ENCODE measurements at regions not wholly inside any gene's neighbourhood (a gene's known extent, or its start where the extent isn't known, plus 50 kb on each side); places are given as distances from the start of the nearest gene placed in this dataset.
A peak's percentile ranks its signal among the peaks of the same experiment; 100 is the strongest.

- no peak for DNase-seq
These were observed 323.1 kb upstream of the GPR149 start for GRCh38 chr3:154753101-154753500.

DNA sequence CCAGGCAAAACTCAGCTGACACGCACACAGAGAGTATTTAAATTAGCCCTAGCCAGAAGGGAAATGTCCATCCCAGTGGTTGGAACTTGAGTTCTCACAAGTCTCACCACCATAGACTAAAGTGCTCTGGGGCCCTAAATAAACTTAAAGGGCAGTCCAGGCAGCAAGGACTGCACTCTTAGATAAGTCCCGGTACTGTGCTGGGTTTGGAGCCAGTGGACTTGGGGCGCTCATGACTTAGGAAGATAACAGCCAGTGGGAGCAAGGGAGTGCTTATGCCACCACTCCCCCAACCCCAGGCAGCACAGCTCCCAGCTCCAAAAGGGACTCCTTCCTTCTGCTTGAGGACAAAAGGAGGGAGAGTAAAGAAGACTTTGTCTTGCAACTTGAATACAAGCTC is 319.5 kb upstream of the GPR149 start:
- DNase-seq = no peak

DNA sequence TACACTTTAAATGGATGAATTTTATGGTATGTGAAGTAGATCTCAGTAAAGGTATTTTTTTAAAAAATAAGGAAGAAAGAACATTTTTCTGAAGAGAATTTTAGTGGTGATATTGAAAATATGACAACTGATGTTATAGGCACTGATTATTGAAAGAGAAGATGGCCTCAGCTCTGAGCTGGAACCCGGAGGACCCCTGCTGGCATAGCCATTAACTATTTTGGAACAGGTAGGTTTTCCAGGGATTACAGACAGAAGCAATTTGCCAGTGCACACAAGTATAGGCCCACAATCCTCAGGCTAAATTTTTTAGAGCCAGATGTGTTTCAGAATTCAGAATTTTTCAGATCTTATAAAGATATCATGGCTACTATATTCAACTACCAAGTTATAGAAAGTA is 315.9 kb upstream of the GPR149 start:
- DNase-seq = no peak

- no peak for DNase-seq
These were observed 315.1 kb upstream of the GPR149 start for GRCh38 chr3:154745122-154745521.

- DNase-seq = no peak
These were observed 313.4 kb upstream of the GPR149 start for GRCh38 chr3:154743418-154743817.

DNA sequence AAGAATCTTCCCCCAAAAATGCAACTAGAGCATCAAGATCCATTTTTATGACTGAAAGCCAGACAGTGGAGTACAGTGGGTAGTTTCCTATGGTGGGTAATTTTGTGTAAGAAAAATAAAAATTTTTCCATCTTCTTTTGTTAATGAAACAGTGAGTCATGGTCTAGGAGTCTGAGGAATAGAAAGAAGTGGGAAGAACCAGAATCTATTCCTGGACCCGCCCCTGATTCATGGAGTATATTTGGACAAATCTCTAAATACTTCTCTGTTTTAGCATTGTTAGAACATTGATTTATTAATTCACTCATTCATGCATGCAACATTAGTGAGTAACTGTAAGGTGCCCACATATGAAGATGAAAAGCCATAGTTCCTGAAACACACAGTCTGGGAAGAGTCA is 304.5 kb upstream of the GPR149 start:
- no peak for DNase-seq

DNA sequence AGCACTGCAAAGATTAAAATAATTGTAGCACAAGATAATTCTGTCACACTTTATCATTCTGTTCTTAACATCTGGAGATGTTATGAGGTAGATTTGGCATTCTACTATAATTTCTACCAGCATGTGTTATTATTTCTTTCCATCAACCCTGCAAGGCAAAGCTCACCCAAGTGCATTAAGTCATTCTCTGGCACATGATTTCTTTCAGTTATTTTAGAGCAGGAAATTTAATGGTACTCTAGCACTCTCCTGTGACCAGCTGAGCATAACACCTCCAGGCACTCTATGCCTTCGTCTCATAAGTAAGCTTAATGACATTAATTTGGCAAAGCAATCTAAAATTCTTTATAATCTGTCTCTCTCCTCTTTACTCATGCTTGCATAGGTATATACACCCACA is 300.2 kb upstream of the GPR149 start:
- DNase-seq = peak; percentile 91

- no peak for DNase-seq
These were observed 299.8 kb upstream of the GPR149 start for GRCh38 chr3:154729741-154730140.

GRCh38 chr3:154728285-154728684 is 298.3 kb upstream of the GPR149 start:
- no peak for DNase-seq

- DNase-seq = no peak
These were observed 290.9 kb upstream of the GPR149 start for GRCh38 chr3:154720921-154721320.

GRCh38 chr3:154718053-154718452 is 288.1 kb upstream of the GPR149 start:
- DNase-seq = no peak

DNA sequence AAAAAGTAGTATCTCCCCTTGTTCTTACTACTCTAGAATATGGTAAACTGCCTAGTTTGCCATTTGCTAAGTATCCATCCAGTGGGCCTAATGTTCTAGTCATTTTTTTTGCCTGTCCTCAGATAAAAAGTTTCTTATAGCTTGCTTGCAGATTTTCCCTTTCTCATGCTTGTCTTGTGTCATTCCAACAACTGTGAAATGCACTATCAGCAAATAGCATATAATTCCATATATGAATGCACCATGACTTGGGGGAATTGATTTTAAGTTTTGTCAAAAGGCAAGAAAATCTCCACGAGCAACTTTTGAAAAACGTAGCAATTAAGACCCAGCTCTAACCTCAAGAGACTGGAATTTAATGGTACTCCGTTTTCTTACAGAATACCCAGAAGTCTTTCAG is 286.2 kb upstream of the GPR149 start:
- no peak for DNase-seq

GRCh38 chr3:154708554-154708953 is 278.6 kb upstream of the GPR149 start:
- no peak for DNase-seq

GRCh38 chr3:154701055-154701454 is 271.1 kb upstream of the GPR149 start:
- DNase-seq = no peak

DNA sequence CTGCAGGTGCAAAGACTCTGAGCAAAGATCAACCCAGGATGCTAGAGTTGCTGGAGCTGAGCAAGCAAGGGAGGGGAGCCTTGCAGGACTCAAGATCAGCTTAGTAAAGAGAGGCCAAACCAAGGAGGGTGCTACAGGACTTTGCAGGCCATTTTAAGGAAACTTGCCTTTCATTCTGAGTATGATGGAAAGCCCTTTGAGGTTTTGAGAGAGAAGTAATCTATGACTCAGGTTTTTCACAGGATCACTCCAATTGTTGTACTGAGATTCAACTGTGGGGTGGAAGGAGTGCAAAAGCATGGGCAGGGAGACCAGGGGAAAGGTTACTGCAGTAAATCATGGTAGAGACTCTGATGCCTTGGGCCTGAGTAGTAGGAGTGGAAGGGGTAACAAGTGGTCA is 260.4 kb upstream of the GPR149 start:
- DNase-seq = no peak

GRCh38 chr3:154684440-154684839 is 254.4 kb upstream of the GPR149 start:
- no peak for DNase-seq

DNA sequence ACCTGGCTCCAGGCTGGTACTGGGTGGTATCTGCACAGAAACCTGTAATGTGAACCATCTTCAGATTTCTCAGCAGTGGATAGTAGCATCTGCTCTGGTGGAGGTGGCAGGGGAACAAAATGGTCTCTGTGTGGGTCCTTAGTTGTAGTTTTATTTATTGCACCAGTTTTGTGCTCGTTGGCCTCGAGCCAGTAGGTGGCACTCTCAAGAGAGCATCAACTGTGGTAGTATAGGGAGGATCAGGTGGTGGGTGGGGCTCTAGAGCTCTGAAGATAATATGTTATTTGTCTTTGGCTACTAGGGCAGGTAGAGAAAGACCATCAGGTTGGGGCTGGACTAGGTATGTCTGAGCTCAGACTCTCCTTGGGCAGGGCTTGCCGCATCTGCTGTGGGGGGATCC is 254.0 kb upstream of the GPR149 start:
- no peak for DNase-seq

- no peak for DNase-seq
These were observed 248.2 kb upstream of the GPR149 start for GRCh38 chr3:154678041-154678654.

DNA sequence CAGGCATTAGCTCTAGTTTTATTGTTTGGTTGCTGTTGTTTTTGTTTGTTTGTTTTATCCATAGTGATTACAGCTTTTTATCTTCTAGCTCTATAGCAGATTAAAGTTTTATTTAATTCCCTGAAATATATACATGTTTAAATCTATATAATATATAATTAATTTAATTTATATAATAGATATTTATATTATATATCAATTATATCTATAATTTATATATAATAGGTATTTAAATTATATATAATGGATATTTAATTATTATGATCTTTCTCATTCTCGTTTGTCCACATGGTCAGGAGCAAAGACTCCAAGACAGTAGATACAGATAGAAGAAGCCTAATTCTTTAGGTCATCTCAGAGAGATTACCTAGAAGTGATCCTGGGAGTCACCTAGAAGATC is 238.8 kb upstream of the GPR149 start:
- DNase-seq = no peak

DNA sequence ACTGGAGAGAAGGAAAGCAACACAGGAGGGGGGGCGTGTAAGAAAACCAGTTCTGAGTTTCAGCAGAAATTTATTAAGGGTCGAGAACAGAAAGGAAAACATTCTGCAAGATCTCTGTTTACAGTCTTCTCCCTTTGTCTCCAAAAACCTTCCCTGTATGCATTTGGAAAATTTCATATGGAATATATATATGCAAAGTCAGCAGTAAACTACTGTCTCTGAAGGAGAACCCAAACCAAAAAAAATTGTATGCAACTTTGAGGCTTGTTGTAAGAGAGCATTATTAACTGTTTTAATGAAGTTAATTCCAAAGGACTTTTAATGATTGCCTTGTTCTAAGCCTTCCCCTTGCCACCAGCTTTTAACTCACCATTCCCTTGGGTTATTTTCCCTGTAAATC is 238.2 kb upstream of the GPR149 start:
- DNase-seq = no peak

GRCh38 chr3:154666542-154666941 is 236.6 kb upstream of the GPR149 start:
- DNase-seq = no peak

GRCh38 chr3:154664714-154665113 is 234.7 kb upstream of the GPR149 start:
- DNase-seq = no peak

- no peak for DNase-seq
These were observed 232.9 kb upstream of the GPR149 start for GRCh38 chr3:154662851-154663250.

DNA sequence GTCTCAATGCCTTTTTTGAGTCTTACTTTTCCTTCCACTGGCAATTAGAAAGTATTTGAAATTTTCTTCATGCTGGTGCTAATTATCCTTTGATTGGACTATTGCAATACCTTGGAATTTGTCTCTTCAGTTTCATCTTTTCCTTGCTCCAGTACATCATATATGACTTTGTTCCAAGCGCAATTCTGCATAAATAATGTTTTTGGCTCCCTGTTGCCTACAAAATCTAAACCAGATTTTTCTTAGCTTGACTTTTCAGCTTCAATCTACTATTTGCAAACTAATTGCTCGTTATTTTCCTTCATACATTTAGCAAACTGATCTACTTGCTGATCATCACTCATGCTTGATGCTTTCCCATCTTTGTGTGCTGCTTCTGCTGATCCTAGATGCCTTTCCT is 230.8 kb upstream of the GPR149 start:
- DNase-seq = no peak

DNA sequence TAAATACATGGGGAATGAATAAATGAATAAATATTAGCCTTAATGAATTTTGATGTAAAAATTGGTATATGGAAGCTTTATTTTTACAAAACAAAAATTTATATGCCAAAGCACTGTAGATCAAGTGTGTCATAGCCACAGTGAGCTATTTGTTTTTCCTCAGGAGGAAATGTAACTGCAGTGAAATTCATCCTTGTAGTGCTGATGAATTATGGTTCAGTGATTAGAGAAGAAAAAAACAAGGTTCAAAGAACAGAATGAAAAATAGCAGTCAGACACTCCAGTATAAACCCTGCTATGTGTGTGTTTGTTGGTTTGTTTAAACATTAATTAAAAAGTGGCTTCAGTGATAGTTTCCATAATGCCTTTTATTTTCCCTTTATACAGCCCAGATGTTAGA is 228.0 kb upstream of the GPR149 start:
- no peak for DNase-seq

DNA sequence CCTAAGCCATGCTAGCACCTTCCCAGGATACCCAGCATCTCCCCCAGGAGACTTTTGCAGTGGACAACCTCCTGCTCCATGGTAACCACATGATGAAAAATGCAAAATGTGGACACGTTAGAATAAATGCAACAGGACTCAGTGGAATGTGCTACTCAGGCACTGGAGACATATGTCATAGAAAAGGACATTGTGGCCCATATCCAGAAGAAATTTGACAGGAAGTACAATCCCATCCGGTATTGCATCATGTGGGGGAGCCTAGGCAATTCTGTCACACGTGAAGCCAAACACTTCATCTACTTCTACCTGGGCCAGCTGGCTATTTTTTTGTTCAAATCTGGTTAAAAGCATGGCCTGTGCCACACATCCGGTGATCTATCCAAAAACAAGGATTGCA is 227.2 kb upstream of the GPR149 start:
- no peak for DNase-seq

All from NCI-H1436 (cell line).